GM23248 (cell line): ENCODE measurements at regions not wholly inside any gene's neighbourhood (a gene's known extent, or its start where the extent isn't known, plus 50 kb on each side); places are given as distances from the start of the nearest gene placed in this dataset.

Source experiments
- DNase-seq: peaks from one replicate; pipeline ENCODE4 v3.0.0-alpha.2; 2015
- H2AFZ ChIP-seq: fragments of 200-600 bp; sonication (generic); 2 replicates; pipeline ENCODE4 v1.6.1; 2016; ENCODE audit warnings: antibody characterized with exemption
- H3F3A ChIP-seq: fragments of 200-600 bp; sonication (generic); 2 replicates; pipeline ENCODE4 v1.6.1; 2016; ENCODE audit warnings: mild to moderate bottlenecking, antibody characterized with exemption, mixed run types; ENCODE audit not compliant: insufficient read depth
- H3K27ac ChIP-seq: fragments of 200-600 bp; sonication (generic); 2 replicates; pipeline ENCODE4 v1.5.1; 2016; ENCODE audit warnings: mild to moderate bottlenecking
- H3K27me3 ChIP-seq: fragments of 200-600 bp; sonication (generic); replicated peaks from 2 replicates; pipeline ENCODE4 v1.6.1; 2016; ENCODE audit warnings: mild to moderate bottlenecking; ENCODE audit not compliant: insufficient read depth
- H3K36me3 ChIP-seq: fragments of 200-600 bp; sonication (generic); 2 replicates; pipeline ENCODE4 v1.6.1; 2016; ENCODE audit warnings: low read depth, mild to moderate bottlenecking
- H3K4me1 ChIP-seq: fragments of 200-600 bp; sonication (generic); 2 replicates; pipeline ENCODE4 v1.6.1; 2016; ENCODE audit warnings: mild to moderate bottlenecking; ENCODE audit not compliant: insufficient read depth
- H3K4me2 ChIP-seq: fragments of 200-600 bp; sonication (generic); one replicate; pipeline ENCODE4 v1.6.1; 2016; ENCODE audit warnings: mild to moderate bottlenecking; ENCODE audit not compliant: unreplicated experiment
- H3K4me3 ChIP-seq: fragments of 200-600 bp; sonication (generic); 2 replicates; pipeline ENCODE4 v1.5.1; 2016; ENCODE audit warnings: mild to moderate bottlenecking
- H3K79me2 ChIP-seq: fragments of 200-600 bp; sonication (generic); 2 replicates; pipeline ENCODE4 v1.6.1; 2016; ENCODE audit warnings: mild to moderate bottlenecking; ENCODE audit not compliant: insufficient read depth
- H3K9ac ChIP-seq: fragments of 200-600 bp; sonication (generic); 2 replicates; pipeline ENCODE4 v1.6.1; 2016; ENCODE audit warnings: mild to moderate bottlenecking
- H3K9me2 ChIP-seq: fragments of 200-600 bp; sonication (generic); 2 replicates; pipeline ENCODE4 v1.6.1; 2016; ENCODE audit warnings: mixed run types, mild to moderate bottlenecking, moderate library complexity; ENCODE audit not compliant: insufficient read depth
- H3K9me3 ChIP-seq: fragments of 200-600 bp; sonication (generic); one replicate; pipeline ENCODE4 v1.6.1; 2017; ENCODE audit warnings: low read depth
- H4K20me1 ChIP-seq: fragments of 200-600 bp; sonication (generic); 2 replicates; pipeline ENCODE4 v1.6.0; 2016; ENCODE audit not compliant: insufficient read depth
- EZH2 ChIP-seq: fragments of 200-600 bp; sonication (generic); IDR thresholded peaks from 2 replicates; pipeline ENCODE4 v1.6.1; 2018; ENCODE audit warnings: antibody characterized with exemption, mild to moderate bottlenecking; ENCODE audit not compliant: insufficient read depth, poor library complexity, severe bottlenecking
- EZH2phosphoT487 ChIP-seq: fragments of 200-600 bp; sonication (generic); IDR thresholded peaks from 2 replicates; pipeline ENCODE4 v1.6.1; 2018; ENCODE audit warnings: antibody characterized with exemption, moderate library complexity, mild to moderate bottlenecking, low read depth; ENCODE audit not compliant: insufficient read depth
- WGBS, 2 experiments: methylation state at CpG; one replicate each; pipeline ENCODE4 v1.1.6; 2015 to 2017; ENCODE audit warnings: low lambda C conversion rate in 2 of 2, low coverage in 1 of 2; ENCODE audit errors: missing lambda C conversion rate in 2 of 2; 5-methylcytosine and 5-hydroxymethylcytosine counted together
- in situ Hi-C: fragments of 300-500 bp; cut with MboI; formaldehyde crosslinking; loops from 2 replicates; pipeline ENCODE4 v1.15.0; 2020

- H3K36me3 ChIP-seq = no peaks in the 10 kb centered on the region
- DNase-seq = no peak
- no peaks in the 10 kb centered on the region for H3F3A ChIP-seq
- no peaks in the 10 kb centered on the region for H3K4me1 ChIP-seq
- H3K9me2 ChIP-seq = no peaks in the 10 kb centered on the region
- no peaks in the 10 kb centered on the region for H4K20me1 ChIP-seq
- H2AFZ ChIP-seq = no peak overlapping the region
- no peaks in the 10 kb centered on the region for H3K79me2 ChIP-seq
- no peak overlapping the region for H3K9ac ChIP-seq
- no peaks in the 10 kb centered on the region for H3K27me3 ChIP-seq
- no peak overlapping the region for H3K27ac ChIP-seq
- in situ Hi-C loops = no loop called here
- no peak overlapping the region for H3K4me2 ChIP-seq
- TF ChIP-seq EZH2phosphoT487 (no peak), EZH2 (no peak)
- WGBS, 2 experiments = 35 to 43% methylated on average over 8 of the region's 8 CpGs
- no peak overlapping the region for H3K4me3 ChIP-seq
- H3K9me3 ChIP-seq = no peaks in the 10 kb centered on the region
These were observed 730.3 kb downstream of the TRIML1 start for GRCh38 chr4:188869581-188869980.

DNA sequence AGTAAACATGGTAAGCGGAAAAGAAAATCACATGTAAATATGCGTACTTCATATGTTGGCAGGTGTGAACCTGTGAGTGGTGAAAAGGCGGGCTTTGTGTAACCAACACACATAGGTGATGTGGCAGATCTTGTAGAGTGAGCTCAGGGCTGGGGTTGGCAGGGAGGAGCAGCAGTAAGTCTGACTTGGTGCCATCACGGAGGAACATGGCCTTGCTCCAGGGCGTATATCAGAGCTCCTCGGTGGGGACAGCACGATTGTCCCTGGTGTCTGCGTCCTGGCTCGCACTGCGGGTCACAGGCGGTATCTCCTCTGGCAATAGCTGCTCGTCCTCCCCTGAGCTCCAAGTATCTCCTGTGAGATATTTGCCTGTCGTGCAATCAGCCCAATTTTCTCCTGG is 733.6 kb downstream of the TRIML1 start:
- WGBS, 2 experiments = 45 to 48% methylated on average over 12 to 13 of the region's 13 CpGs
- in situ Hi-C loops = no loop called here
- no peaks in the 10 kb centered on the region for H3K4me1 ChIP-seq
- no peaks in the 10 kb centered on the region for H3K27me3 ChIP-seq
- no peak overlapping the region for H3K27ac ChIP-seq
- no peaks in the 10 kb centered on the region for H3K9me2 ChIP-seq
- H3K9ac ChIP-seq = no peak overlapping the region
- TF ChIP-seq EZH2 = no peak
- TF ChIP-seq EZH2phosphoT487 = no peak
- H3K36me3 ChIP-seq = no peaks in the 10 kb centered on the region
- H3K4me2 ChIP-seq = no peak overlapping the region
- no peak for DNase-seq
- H3F3A ChIP-seq = no peaks in the 10 kb centered on the region
- no peaks in the 10 kb centered on the region for H3K9me3 ChIP-seq
- no peak overlapping the region for H3K4me3 ChIP-seq
- no peaks in the 10 kb centered on the region for H3K79me2 ChIP-seq
- H4K20me1 ChIP-seq = no peaks in the 10 kb centered on the region
- H2AFZ ChIP-seq = no peak overlapping the region

DNA sequence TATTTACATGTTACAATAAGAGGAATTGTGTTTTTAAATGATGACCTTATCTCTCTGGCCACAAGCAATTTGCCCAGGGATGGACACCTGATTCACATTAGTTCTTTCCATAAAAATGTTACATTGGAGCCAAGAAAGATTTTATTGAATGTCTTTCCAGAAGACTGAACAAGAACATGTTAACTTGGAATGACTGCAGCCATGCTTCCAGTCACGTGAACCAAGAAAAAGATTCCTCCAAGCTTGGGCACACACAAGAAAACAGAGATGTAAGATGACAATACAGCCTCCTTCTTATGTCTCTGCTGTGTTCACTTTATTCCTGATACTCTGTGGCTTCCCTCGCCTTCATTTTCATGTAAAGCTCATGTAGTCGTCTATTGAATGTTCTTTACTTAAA is 737.6 kb downstream of the TRIML1 start:
- no peaks in the 10 kb centered on the region for H3K27me3 ChIP-seq
- in situ Hi-C loops = no loop called here
- no peaks in the 10 kb centered on the region for H3K9me3 ChIP-seq
- no peak overlapping the region for H3K9ac ChIP-seq
- no peak overlapping the region for H3K4me3 ChIP-seq
- no peaks in the 10 kb centered on the region for H3K36me3 ChIP-seq
- H3K79me2 ChIP-seq = no peaks in the 10 kb centered on the region
- no peaks in the 10 kb centered on the region for H3K9me2 ChIP-seq
- H3F3A ChIP-seq = no peaks in the 10 kb centered on the region
- 6 to 7% methylated on average over 3 of the region's 3 CpGs for WGBS, 2 experiments
- no peak overlapping the region for H3K27ac ChIP-seq
- H3K4me1 ChIP-seq = no peaks in the 10 kb centered on the region
- TF ChIP-seq EZH2 (no peak), EZH2phosphoT487 (no peak)
- H3K4me2 ChIP-seq = no peak overlapping the region
- no peaks in the 10 kb centered on the region for H4K20me1 ChIP-seq
- no peak overlapping the region for H2AFZ ChIP-seq
- DNase-seq = no peak

GRCh38 chr4:188879598-188879997 is 740.4 kb downstream of the TRIML1 start:
- no peak overlapping the region for H3K27ac ChIP-seq
- no peaks in the 10 kb centered on the region for H3K9me2 ChIP-seq
- no peaks in the 10 kb centered on the region for H3K27me3 ChIP-seq
- no peaks in the 10 kb centered on the region for H3K9me3 ChIP-seq
- no peak overlapping the region for H3K9ac ChIP-seq
- no peaks in the 10 kb centered on the region for H3K4me1 ChIP-seq
- H3K36me3 ChIP-seq = no peaks in the 10 kb centered on the region
- no peak overlapping the region for H3K4me2 ChIP-seq
- H2AFZ ChIP-seq = no peak overlapping the region
- no peak overlapping the region for H3K4me3 ChIP-seq
- WGBS, 2 experiments = 5% methylated on average over 2 of the region's 2 CpGs
- no peaks in the 10 kb centered on the region for H4K20me1 ChIP-seq
- no peaks in the 10 kb centered on the region for H3K79me2 ChIP-seq
- TF ChIP-seq EZH2phosphoT487 (no peak), EZH2 (no peak)
- in situ Hi-C loops = no loop called here
- no peaks in the 10 kb centered on the region for H3F3A ChIP-seq
- no peak for DNase-seq

- TF ChIP-seq EZH2phosphoT487 (no peak), EZH2 (no peak)
- no peaks in the 10 kb centered on the region for H3K9me3 ChIP-seq
- no peak overlapping the region for H3K4me3 ChIP-seq
- in situ Hi-C loops = no loop called here
- no peaks in the 10 kb centered on the region for H3K79me2 ChIP-seq
- H4K20me1 ChIP-seq = no peaks in the 10 kb centered on the region
- 13 to 14% methylated on average over 2 of the region's 2 CpGs for WGBS, 2 experiments
- no peak overlapping the region for H3K9ac ChIP-seq
- no peaks in the 10 kb centered on the region for H3K4me1 ChIP-seq
- DNase-seq = no peak
- no peaks in the 10 kb centered on the region for H3F3A ChIP-seq
- no peak overlapping the region for H2AFZ ChIP-seq
- no peaks in the 10 kb centered on the region for H3K9me2 ChIP-seq
- no peaks in the 10 kb centered on the region for H3K27me3 ChIP-seq
- no peaks in the 10 kb centered on the region for H3K36me3 ChIP-seq
- no peak overlapping the region for H3K27ac ChIP-seq
- H3K4me2 ChIP-seq = no peak overlapping the region
These were observed 748.7 kb downstream of the TRIML1 start for GRCh38 chr4:188887905-188888304.
